Right lobe of liver (tissue), 4 donors: ENCODE measurements at regions not wholly inside any gene's neighbourhood (a gene's known extent, or its start where the extent isn't known, plus 50 kb on each side); places are given as distances from the start of the nearest gene placed in this dataset.

Experiments
- CTCF ChIP-seq, 4 donors: fragments of 200-600 bp in 3 of 4; fragments of 450-650 bp in 1 of 4; IDR thresholded peaks; one replicate each; pipeline versions ENCODE4 v1.5.1 to v1.8.0; 2016 to 2022; ENCODE audit warnings: antibody characterized with exemption in 4 of 4, mild to moderate bottlenecking in 2 of 4
- POLR2A ChIP-seq: fragments of 450-650 bp; IDR thresholded peaks from one replicate; pipeline ENCODE4 v1.6.1; 2017; ENCODE audit warnings: antibody characterized with exemption, mild to moderate bottlenecking
- donor health status: DM: no; HTN: no; CAD: no.
- donor health status: DM: no; HTN: no; CAD: no.
- donor health status: DM: no; HTN: yes; CAD: no.

DNA sequence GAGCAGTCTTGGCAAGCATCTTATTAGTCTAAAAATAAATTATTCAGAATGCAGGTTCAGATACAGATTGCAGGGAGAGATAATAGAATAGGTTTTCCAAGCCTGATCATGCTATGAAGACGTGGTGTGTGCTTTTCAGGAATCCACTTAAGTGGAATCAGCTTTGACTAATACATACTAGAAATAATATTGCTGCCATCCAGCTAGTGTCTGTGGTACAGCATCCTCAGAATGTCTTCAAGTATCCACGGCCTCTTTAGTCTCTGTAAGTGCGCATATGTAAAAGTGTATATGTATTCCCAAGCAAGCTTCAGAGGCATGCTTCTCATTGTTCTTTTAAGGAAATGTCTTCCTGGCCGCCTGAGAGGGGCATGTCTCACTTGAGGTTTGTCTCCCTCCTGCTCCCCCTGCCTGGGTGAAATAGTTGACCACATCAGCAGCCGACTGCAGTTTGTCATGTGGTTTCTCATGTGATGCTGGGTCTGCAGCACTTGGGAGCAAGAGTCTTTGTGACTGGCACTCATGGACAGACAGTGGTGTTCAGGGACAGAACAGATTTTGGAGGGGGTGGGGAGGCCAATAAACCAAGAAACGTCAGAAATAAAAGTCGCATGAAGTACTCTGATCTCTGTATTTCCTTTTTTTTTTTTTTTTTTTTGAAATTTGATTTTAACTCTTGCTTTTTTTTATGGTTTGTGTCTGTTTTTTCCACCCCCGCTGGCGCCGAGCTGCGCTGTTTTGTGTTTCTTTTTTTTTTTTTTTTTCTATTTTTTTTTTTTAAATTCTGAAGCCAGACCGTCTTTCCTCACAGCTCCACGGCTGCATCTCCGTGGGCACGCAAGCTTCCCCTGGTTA, 150.8 kb downstream of the PRL start:
- TF ChIP-seq CTCF (IDR thresholded peaks at IDR 0.05): no peak
- TF ChIP-seq POLR2A: no peak
